GM23338 (cell line): ENCODE measurements at regions not wholly inside any gene's neighbourhood (a gene's known extent, or its start where the extent isn't known, plus 50 kb on each side); places are given as distances from the start of the nearest gene placed in this dataset.

Experiments
- ATAC-seq: fragments of 200-7000 bp; cut with Tn5 transposase; 3 replicates; pipeline ENCODE4 v1.9.1; 2020
- DNase-seq: peaks from one replicate; pipeline ENCODE4 v3.0.0-alpha.2; 2015; ENCODE audit warnings: low spot score
- H2AFZ ChIP-seq: fragments of 200-600 bp; sonication (generic); 2 replicates; pipeline ENCODE4 v1.8.0; 2016; ENCODE audit warnings: antibody characterized with exemption, mild to moderate bottlenecking, moderate library complexity
- H3F3A ChIP-seq: fragments of 200-600 bp; sonication (generic); replicated peaks from 2 replicates; pipeline ENCODE4 v1.8.0; 2017; ENCODE audit warnings: antibody characterized with exemption, mixed run types, low read depth
- H3K27ac ChIP-seq: fragments of 200-600 bp; sonication (generic); 2 replicates; pipeline ENCODE4 v1.6.1; 2016; ENCODE audit warnings: low read depth
- H3K27me3 ChIP-seq: fragments of 200-600 bp; sonication (generic); 2 replicates; pipeline ENCODE4 v1.8.0; 2016; ENCODE audit warnings: mild to moderate bottlenecking, mixed run types, moderate library complexity; ENCODE audit not compliant: insufficient read depth
- H3K36me3 ChIP-seq: fragments of 200-600 bp; sonication (generic); 2 replicates; pipeline ENCODE4 v1.8.0; 2016; ENCODE audit warnings: mild to moderate bottlenecking; ENCODE audit not compliant: insufficient read depth
- H3K4me1 ChIP-seq: fragments of 200-600 bp; sonication (generic); 2 replicates; pipeline ENCODE4 v1.8.0; 2016; ENCODE audit warnings: mild to moderate bottlenecking, moderate library complexity; ENCODE audit not compliant: insufficient read depth
- H3K4me2 ChIP-seq: fragments of 200-600 bp; sonication (generic); 2 replicates; pipeline ENCODE4 v1.7.1; 2017; ENCODE audit warnings: mixed run types
- H3K4me3 ChIP-seq: fragments of 200-600 bp; sonication (generic); 2 replicates; pipeline ENCODE4 v1.6.1; 2016; ENCODE audit warnings: mixed run types
- H3K79me2 ChIP-seq: fragments of 200-600 bp; sonication (generic); replicated peaks from 2 replicates; pipeline ENCODE4 v1.8.0; 2017; ENCODE audit warnings: mild to moderate bottlenecking; ENCODE audit not compliant: insufficient read depth
- H3K9me2 ChIP-seq: fragments of 200-600 bp; sonication (generic); 2 replicates; pipeline ENCODE4 v1.8.0; 2017; ENCODE audit not compliant: insufficient read depth
- H4K20me1 ChIP-seq: fragments of 200-600 bp; sonication (generic); replicated peaks from 2 replicates; pipeline ENCODE4 v1.8.0; 2017; ENCODE audit warnings: mild to moderate bottlenecking; ENCODE audit not compliant: insufficient read depth
- H3K27ac Mint-ChIP-seq: 2 replicates; pipeline ENCODE4 v1.8.0; 2020; ENCODE audit warnings: inconsistent platforms, mild to moderate bottlenecking, moderate library complexity, mixed read lengths
- H3K27me3 Mint-ChIP-seq: 3 replicates; pipeline ENCODE4 v1.8.0; 2022; ENCODE audit warnings: low read depth, mild to moderate bottlenecking, moderate library complexity, mixed read lengths, inconsistent platforms; ENCODE audit not compliant: insufficient read depth, poor library complexity
- H3K36me3 Mint-ChIP-seq: 3 replicates; pipeline ENCODE4 v1.8.0; 2021; ENCODE audit warnings: low read depth, mild to moderate bottlenecking, inconsistent platforms, moderate library complexity, mixed read lengths
- H3K4me1 Mint-ChIP-seq: 3 replicates; pipeline ENCODE4 v1.8.0; 2020; ENCODE audit warnings: mild to moderate bottlenecking, inconsistent platforms, mixed read lengths
- H3K4me3 Mint-ChIP-seq: 3 replicates; pipeline ENCODE4 v1.8.0; 2021; ENCODE audit warnings: moderate library complexity, mild to moderate bottlenecking, inconsistent platforms, mixed read lengths
- H3K9me3 Mint-ChIP-seq: 3 replicates; pipeline ENCODE4 v1.8.0; 2020; ENCODE audit warnings: moderate library complexity, mild to moderate bottlenecking, inconsistent platforms, mixed read lengths
- CREB1 ChIP-seq: fragments of 250-450 bp; sonication (Bioruptor Pico); IDR thresholded peaks from 2 replicates; pipeline ENCODE4 v1.5.0; 2020; ENCODE audit warnings: low read depth, mild to moderate bottlenecking, moderate library complexity
- CTCF ChIP-seq, 2 experiments: fragments of 200-600 bp in 1 of 2; sonication (generic) in 1 of 2; conservative IDR thresholded peaks; 2 replicates each; pipeline versions ENCODE4 v1.5.1 to v1.6.1; 2016 to 2017; ENCODE audit warnings: antibody characterized with exemption in 2 of 2, low read depth in 2 of 2, mild to moderate bottlenecking in 2 of 2, moderate library complexity in 1 of 2
- EZH2 ChIP-seq: fragments of 200-600 bp; sonication (generic); IDR thresholded peaks from one replicate; pipeline ENCODE4 v1.8.0; 2017; ENCODE audit warnings: antibody characterized with exemption, mild to moderate bottlenecking, low read depth; ENCODE audit not compliant: unreplicated experiment
- EZH2phosphoT487 ChIP-seq: fragments of 200-600 bp; sonication (generic); IDR thresholded peaks from one replicate; pipeline ENCODE4 v1.8.1; 2018; ENCODE audit warnings: antibody characterized with exemption; ENCODE audit not compliant: unreplicated experiment
- JUNB ChIP-seq: IDR thresholded peaks from one replicate; pipeline ENCODE4 v1.6.1; 2016; ENCODE audit warnings: antibody characterized with exemption; ENCODE audit not compliant: unreplicated experiment
- NANOG ChIP-seq: IDR thresholded peaks from 2 replicates; pipeline ENCODE4 v1.6.1; 2016; ENCODE audit warnings: antibody characterized with exemption, borderline replicate concordance
- POLR2AphosphoS5 ChIP-seq: IDR thresholded peaks from 2 replicates; pipeline ENCODE4 v1.6.1; 2016; ENCODE audit warnings: antibody characterized with exemption, low read depth
- STAT1 ChIP-seq: IDR thresholded peaks from one replicate; pipeline ENCODE4 v1.6.1; 2016; ENCODE audit warnings: antibody characterized with exemption; ENCODE audit not compliant: unreplicated experiment
- ZNF114 ChIP-seq: fragments of 250-450 bp; sonication (Bioruptor Pico); IDR thresholded peaks from 2 replicates; pipeline ENCODE4 v1.5.0; 2020; ENCODE audit warnings: mild to moderate bottlenecking, moderate library complexity
- ZNF331 ChIP-seq: fragments of 250-450 bp; sonication (Bioruptor Pico); IDR thresholded peaks from 2 replicates; pipeline ENCODE4 v1.5.0; 2020; ENCODE audit warnings: low read depth, mild to moderate bottlenecking, moderate library complexity
- TF ChIP-seq, protein P1 (sequence below): IDR thresholded peaks from one replicate; pipeline ENCODE4 v1.6.1; 2018; ENCODE audit warnings: antibody characterized with exemption; ENCODE audit not compliant: unreplicated experiment
- TF ChIP-seq, protein P2 (sequence below): fragments of 250-450 bp; sonication (Bioruptor Pico); IDR thresholded peaks from 2 replicates; pipeline ENCODE4 v1.5.0; 2020; ENCODE audit warnings: mild to moderate bottlenecking, moderate library complexity
- TF ChIP-seq, protein P3 (sequence below): IDR thresholded peaks from 2 replicates; pipeline ENCODE4 v1.6.1; 2016; ENCODE audit warnings: antibody characterized with exemption

DNA sequence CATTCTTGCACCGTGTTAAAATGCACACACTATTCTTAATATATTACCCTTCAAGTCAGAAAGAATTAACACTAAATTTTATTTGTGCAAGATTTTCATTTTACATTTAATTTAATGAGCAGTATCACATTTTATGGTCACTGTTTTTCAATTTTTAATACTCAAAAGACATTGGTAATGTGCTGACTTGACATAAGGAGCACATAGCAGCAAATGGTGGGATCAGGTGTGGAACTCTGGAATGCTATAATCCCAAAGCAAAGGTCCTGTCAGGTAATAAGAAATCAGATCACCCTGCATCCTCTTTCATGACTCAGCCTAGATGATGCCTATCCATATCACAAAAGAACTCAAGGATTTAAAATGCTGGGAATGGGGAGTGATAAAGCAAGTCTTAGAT, 55.6 kb upstream of the SPAG16 start:
- Histone ChIP-seq H4K20me1 (no peaks in the 10 kb centered on the region), H3F3A (no peaks in the 10 kb centered on the region), H3K27ac (no peak overlapping the region), H3K4me2 (no peak overlapping the region), H3K9me2 (no peaks in the 10 kb centered on the region), H3K79me2 (no peaks in the 10 kb centered on the region), H3K27me3 (no peaks in the 10 kb centered on the region), H3K4me3 (no peak overlapping the region), H3K36me3 (no peaks in the 10 kb centered on the region), H2AFZ (no peak overlapping the region), H3K4me1 (peaks cover 19% of the 10 kb centered on the region)
- ATAC-seq, result no peak
- no peak overlapping the region for H3K4me3 Mint-ChIP-seq
- no peak for TF ChIP-seq NANOG
- TF ChIP-seq, protein P1, sequence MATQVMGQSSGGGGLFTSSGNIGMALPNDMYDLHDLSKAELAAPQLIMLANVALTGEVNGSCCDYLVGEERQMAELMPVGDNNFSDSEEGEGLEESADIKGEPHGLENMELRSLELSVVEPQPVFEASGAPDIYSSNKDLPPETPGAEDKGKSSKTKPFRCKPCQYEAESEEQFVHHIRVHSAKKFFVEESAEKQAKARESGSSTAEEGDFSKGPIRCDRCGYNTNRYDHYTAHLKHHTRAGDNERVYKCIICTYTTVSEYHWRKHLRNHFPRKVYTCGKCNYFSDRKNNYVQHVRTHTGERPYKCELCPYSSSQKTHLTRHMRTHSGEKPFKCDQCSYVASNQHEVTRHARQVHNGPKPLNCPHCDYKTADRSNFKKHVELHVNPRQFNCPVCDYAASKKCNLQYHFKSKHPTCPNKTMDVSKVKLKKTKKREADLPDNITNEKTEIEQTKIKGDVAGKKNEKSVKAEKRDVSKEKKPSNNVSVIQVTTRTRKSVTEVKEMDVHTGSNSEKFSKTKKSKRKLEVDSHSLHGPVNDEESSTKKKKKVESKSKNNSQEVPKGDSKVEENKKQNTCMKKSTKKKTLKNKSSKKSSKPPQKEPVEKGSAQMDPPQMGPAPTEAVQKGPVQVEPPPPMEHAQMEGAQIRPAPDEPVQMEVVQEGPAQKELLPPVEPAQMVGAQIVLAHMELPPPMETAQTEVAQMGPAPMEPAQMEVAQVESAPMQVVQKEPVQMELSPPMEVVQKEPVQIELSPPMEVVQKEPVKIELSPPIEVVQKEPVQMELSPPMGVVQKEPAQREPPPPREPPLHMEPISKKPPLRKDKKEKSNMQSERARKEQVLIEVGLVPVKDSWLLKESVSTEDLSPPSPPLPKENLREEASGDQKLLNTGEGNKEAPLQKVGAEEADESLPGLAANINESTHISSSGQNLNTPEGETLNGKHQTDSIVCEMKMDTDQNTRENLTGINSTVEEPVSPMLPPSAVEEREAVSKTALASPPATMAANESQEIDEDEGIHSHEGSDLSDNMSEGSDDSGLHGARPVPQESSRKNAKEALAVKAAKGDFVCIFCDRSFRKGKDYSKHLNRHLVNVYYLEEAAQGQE, result no peak
- no peak for TF ChIP-seq ZNF114 (CRISPR knock-in tag)
- no peak for TF ChIP-seq ZNF331 (CRISPR knock-in tag)
- TF ChIP-seq, protein P2, sequence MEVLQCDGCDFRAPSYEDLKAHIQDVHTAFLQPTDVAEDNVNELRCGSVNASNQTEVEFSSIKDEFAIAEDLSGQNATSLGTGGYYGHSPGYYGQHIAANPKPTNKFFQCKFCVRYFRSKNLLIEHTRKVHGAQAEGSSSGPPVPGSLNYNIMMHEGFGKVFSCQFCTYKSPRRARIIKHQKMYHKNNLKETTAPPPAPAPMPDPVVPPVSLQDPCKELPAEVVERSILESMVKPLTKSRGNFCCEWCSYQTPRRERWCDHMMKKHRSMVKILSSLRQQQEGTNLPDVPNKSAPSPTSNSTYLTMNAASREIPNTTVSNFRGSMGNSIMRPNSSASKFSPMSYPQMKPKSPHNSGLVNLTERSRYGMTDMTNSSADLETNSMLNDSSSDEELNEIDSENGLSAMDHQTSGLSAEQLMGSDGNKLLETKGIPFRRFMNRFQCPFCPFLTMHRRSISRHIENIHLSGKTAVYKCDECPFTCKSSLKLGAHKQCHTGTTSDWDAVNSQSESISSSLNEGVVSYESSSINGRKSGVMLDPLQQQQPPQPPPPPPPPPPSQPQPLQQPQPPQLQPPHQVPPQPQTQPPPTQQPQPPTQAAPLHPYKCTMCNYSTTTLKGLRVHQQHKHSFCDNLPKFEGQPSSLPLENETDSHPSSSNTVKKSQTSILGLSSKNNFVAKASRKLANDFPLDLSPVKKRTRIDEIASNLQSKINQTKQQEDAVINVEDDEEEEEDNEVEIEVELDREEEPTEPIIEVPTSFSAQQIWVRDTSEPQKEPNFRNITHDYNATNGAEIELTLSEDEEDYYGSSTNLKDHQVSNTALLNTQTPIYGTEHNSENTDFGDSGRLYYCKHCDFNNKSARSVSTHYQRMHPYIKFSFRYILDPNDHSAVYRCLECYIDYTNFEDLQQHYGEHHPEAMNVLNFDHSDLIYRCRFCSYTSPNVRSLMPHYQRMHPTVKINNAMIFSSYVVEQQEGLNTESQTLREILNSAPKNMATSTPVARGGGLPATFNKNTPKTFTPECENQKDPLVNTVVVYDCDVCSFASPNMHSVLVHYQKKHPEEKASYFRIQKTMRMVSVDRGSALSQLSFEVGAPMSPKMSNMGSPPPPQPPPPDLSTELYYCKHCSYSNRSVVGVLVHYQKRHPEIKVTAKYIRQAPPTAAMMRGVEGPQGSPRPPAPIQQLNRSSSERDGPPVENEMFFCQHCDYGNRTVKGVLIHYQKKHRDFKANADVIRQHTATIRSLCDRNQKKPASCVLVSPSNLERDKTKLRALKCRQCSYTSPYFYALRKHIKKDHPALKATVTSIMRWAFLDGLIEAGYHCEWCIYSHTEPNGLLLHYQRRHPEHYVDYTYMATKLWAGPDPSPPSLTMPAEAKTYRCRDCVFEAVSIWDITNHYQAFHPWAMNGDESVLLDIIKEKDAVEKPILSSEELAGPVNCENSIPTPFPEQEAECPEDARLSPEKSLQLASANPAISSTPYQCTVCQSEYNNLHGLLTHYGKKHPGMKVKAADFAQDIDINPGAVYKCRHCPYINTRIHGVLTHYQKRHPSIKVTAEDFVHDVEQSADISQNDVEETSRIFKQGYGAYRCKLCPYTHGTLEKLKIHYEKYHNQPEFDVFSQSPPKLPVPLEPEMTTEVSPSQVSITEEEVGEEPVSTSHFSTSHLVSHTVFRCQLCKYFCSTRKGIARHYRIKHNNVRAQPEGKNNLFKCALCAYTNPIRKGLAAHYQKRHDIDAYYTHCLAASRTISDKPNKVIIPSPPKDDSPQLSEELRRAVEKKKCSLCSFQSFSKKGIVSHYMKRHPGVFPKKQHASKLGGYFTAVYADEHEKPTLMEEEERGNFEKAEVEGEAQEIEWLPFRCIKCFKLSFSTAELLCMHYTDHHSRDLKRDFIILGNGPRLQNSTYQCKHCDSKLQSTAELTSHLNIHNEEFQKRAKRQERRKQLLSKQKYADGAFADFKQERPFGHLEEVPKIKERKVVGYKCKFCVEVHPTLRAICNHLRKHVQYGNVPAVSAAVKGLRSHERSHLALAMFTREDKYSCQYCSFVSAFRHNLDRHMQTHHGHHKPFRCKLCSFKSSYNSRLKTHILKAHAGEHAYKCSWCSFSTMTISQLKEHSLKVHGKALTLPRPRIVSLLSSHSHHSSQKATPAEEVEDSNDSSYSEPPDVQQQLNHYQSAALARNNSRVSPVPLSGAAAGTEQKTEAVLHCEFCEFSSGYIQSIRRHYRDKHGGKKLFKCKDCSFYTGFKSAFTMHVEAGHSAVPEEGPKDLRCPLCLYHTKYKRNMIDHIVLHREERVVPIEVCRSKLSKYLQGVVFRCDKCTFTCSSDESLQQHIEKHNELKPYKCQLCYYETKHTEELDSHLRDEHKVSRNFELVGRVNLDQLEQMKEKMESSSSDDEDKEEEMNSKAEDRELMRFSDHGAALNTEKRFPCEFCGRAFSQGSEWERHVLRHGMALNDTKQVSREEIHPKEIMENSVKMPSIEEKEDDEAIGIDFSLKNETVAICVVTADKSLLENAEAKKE (CRISPR knock-in tag), result no peak
- TF ChIP-seq POLR2AphosphoS5, result no peak
- TF ChIP-seq, protein P3, sequence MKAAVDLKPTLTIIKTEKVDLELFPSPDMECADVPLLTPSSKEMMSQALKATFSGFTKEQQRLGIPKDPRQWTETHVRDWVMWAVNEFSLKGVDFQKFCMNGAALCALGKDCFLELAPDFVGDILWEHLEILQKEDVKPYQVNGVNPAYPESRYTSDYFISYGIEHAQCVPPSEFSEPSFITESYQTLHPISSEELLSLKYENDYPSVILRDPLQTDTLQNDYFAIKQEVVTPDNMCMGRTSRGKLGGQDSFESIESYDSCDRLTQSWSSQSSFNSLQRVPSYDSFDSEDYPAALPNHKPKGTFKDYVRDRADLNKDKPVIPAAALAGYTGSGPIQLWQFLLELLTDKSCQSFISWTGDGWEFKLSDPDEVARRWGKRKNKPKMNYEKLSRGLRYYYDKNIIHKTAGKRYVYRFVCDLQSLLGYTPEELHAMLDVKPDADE, result no peak
- TF ChIP-seq CTCF (conservative IDR thresholded peaks at IDR 0.05; ENCODE audit: low read depth in 2 of 2), result no peak
- no peak for TF ChIP-seq EZH2
- no peak for TF ChIP-seq EZH2phosphoT487
- TF ChIP-seq CREB1 (CRISPR knock-in tag), result no peak
- no peak for TF ChIP-seq STAT1
- TF ChIP-seq JUNB, result no peak
- H3K36me3 Mint-ChIP-seq, result no peaks in the 10 kb centered on the region
- DNase-seq, result no peak
- H3K27me3 Mint-ChIP-seq, result no peaks in the 10 kb centered on the region
- no peak overlapping the region for H3K27ac Mint-ChIP-seq
- no peaks in the 10 kb centered on the region for H3K9me3 Mint-ChIP-seq
- H3K4me1 Mint-ChIP-seq, result peaks cover 22% of the 10 kb centered on the region
